GM18867 (cell line): ENCODE measurements at regions not wholly inside any gene's neighbourhood (a gene's known extent, or its start where the extent isn't known, plus 50 kb on each side); places are given as distances from the start of the nearest gene placed in this dataset.
"Not testable (repeated sequence)": the region's sequence is repeated elsewhere in the genome, so short reads cannot be mapped to it uniquely, and the experiment has no call there.

ENCODE experiments used
- ATAC-seq: cut with Tn5 transposase; IDR thresholded peaks from one replicate; pipeline ENCODE4 v1.9.1; 2021; ENCODE audit warnings: mild to moderate bottlenecking, moderate library complexity; ENCODE audit not compliant: unreplicated experiment

GRCh38 chr1:215023155-215023832 is 59.2 kb upstream of the KCNK2 start:
- no peak for ATAC-seq

DNA sequence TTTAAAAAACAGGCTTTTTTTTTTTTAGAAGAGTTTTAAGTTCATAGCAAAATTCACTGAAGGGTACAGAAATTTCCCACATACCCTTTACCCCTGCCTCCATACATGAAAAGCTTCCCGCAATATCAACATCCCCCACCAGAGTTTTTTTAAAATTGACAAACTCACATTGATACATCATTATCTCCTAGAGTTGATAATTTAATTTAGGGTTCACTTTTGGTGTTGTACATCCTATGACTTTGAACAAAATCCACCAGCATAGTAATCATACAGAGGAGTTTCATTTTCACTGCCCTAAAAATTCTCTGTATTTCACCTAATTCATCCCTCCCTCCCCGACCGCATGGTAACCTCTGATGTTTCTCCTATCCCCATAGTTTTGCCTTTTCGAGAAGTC is 53.6 kb upstream of the KCNK2 start:
- ATAC-seq: no peak

DNA sequence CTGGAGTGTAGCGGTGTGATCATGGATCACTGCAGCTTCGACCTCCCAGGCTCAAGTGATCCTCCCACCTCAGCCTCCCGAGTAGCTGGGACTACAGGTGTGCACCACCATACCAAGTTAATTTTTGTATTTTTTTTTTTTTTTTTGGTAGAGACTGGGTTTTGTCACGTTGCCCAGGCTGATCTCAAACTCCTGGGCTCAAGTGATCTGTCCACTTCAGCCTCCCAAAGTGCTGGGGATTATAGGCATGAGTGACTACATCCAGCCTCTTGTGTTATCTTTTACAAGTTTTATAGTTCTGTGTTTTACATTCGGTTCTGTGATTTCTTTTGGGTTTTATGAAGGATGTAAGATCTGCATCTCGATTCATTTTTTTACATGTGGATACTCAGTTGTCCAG is 52.0 kb upstream of the KCNK2 start:
- ATAC-seq: not testable (repeated sequence)

DNA sequence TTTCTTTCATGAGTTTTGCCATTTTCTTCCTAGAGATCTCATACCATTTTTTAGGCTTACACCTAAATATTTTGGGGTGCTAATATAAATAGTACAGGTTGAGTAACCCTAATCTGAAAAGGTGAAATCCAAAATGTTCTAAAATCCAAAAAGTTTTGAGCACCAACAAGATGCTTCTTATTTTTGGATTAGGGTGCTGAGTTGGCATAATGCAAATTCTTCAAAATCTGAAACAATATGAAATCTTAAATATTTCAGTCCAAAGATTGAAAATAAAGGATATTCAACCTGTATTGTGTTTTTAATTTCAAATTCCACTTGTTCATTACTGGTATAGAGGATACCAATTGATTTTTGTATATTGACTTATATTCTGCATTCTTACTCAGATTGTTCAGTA is 51.1 kb upstream of the KCNK2 start:
- no peak for ATAC-seq
